ENCODE measurements at regions not wholly inside any gene's neighbourhood (a gene's known extent, or its start where the extent isn't known, plus 50 kb on each side); places are given as distances from the start of the nearest gene placed in this dataset.

- TF ChIP-seq, protein P1, sequence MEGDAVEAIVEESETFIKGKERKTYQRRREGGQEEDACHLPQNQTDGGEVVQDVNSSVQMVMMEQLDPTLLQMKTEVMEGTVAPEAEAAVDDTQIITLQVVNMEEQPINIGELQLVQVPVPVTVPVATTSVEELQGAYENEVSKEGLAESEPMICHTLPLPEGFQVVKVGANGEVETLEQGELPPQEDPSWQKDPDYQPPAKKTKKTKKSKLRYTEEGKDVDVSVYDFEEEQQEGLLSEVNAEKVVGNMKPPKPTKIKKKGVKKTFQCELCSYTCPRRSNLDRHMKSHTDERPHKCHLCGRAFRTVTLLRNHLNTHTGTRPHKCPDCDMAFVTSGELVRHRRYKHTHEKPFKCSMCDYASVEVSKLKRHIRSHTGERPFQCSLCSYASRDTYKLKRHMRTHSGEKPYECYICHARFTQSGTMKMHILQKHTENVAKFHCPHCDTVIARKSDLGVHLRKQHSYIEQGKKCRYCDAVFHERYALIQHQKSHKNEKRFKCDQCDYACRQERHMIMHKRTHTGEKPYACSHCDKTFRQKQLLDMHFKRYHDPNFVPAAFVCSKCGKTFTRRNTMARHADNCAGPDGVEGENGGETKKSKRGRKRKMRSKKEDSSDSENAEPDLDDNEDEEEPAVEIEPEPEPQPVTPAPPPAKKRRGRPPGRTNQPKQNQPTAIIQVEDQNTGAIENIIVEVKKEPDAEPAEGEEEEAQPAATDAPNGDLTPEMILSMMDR (optimal IDR thresholded peaks at IDR 0.05 in 1 of 3, IDR thresholded peaks at IDR 0.05 in 1 of 3, conservative IDR thresholded peaks at IDR 0.05 in 1 of 3; ENCODE audit: extremely low read depth in 1 of 3, insufficient read depth in 2 of 3, low read length in 3 of 3) = no peak
- no peak for TF ChIP-seq EZH2 (IDR thresholded peaks at IDR 0.05; ENCODE audit: low read length)
These were observed 443.4 kb downstream of the BCAT1 start for GRCh38 chr12:24505366-24506015.

Measured in keratinocyte (primary cell).